ENCODE measurements at regions not wholly inside any gene's neighbourhood (a gene's known extent, or its start where the extent isn't known, plus 50 kb on each side); places are given as distances from the start of the nearest gene placed in this dataset.
A peak's percentile ranks its signal among the peaks of the same experiment; 100 is the strongest.

GRCh38 chr3:27632431-27633223 lies 89.5 kb downstream of the EOMES start:
- no peak for TF ChIP-seq CTCF (IDR thresholded peaks at IDR 0.05; ENCODE audit: control insufficient read depth, extremely low read depth, insufficient read depth)
- no peak overlapping the region for H3K4me3 ChIP-seq (ENCODE audit: low read depth, low read length)
- no peak for DNase-seq (ENCODE audit: low read depth)

GRCh38 chr3:27630885-27631284 lies 91.2 kb downstream of the EOMES start:
- no peak overlapping the region for H3K4me3 ChIP-seq (ENCODE audit: low read depth, low read length)
- TF ChIP-seq CTCF (IDR thresholded peaks at IDR 0.05; ENCODE audit: control insufficient read depth, extremely low read depth, insufficient read depth), result no peak
- DNase-seq (ENCODE audit: low read depth), result no peak

GRCh38 chr3:27629366-27629765 lies 92.8 kb downstream of the EOMES start:
- no peak for DNase-seq (ENCODE audit: low read depth)
- TF ChIP-seq CTCF (IDR thresholded peaks at IDR 0.05; ENCODE audit: control insufficient read depth, extremely low read depth, insufficient read depth), result no peak
- H3K4me3 ChIP-seq (ENCODE audit: low read depth, low read length), result no peak overlapping the region

- TF ChIP-seq CTCF (IDR thresholded peaks at IDR 0.05; ENCODE audit: control insufficient read depth, extremely low read depth, insufficient read depth), result no peak
- peak; percentile 27 for DNase-seq (ENCODE audit: low read depth)
- H3K4me3 ChIP-seq (ENCODE audit: low read depth, low read length), result no peak overlapping the region
These were observed 93.9 kb downstream of the EOMES start for GRCh38 chr3:27628026-27628750.

- TF ChIP-seq CTCF (IDR thresholded peaks at IDR 0.05; ENCODE audit: control insufficient read depth, extremely low read depth, insufficient read depth), result no peak
- H3K4me3 ChIP-seq (ENCODE audit: low read depth, low read length), result no peak overlapping the region
- DNase-seq (ENCODE audit: low read depth), result no peak
These were observed 95.5 kb downstream of the EOMES start for GRCh38 chr3:27626596-27627118.

- TF ChIP-seq CTCF (IDR thresholded peaks at IDR 0.05; ENCODE audit: control insufficient read depth, extremely low read depth, insufficient read depth), result no peak
- DNase-seq (ENCODE audit: low read depth), result no peak
- H3K4me3 ChIP-seq (ENCODE audit: low read depth, low read length), result no peak overlapping the region
These were observed 96.3 kb downstream of the EOMES start for GRCh38 chr3:27625864-27626263.

Measured in LNCaP clone FGC (cell line).